ENCODE measurements at regions not wholly inside any gene's neighbourhood (a gene's known extent, or its start where the extent isn't known, plus 50 kb on each side); places are given as distances from the start of the nearest gene placed in this dataset.

DNA sequence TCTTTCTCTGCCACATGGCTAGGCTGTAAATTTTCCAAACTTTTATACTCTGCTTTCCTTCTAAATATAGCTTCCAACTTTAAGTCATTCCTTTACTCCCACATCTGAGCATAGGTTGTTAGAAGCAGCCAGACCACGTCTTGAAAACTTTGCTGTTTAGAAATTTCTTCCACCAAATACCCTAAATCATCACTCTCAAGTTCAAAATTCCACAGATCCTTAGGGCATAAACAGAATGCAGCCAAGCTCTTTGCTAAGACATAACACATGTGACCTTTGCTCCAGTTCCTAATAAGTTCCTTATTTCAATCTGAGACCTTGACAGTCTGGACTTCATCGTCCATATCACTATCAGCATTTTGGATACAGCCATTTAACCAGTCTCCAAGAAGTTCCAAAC lies 749.9 kb downstream of the METTL15 start:
- in situ Hi-C loops (cut with HindIII; ENCODE audit: low pct_ligation_motif_present, low sequenced_read_pairs), result no loop called here
- TF ChIP-seq, protein P1, sequence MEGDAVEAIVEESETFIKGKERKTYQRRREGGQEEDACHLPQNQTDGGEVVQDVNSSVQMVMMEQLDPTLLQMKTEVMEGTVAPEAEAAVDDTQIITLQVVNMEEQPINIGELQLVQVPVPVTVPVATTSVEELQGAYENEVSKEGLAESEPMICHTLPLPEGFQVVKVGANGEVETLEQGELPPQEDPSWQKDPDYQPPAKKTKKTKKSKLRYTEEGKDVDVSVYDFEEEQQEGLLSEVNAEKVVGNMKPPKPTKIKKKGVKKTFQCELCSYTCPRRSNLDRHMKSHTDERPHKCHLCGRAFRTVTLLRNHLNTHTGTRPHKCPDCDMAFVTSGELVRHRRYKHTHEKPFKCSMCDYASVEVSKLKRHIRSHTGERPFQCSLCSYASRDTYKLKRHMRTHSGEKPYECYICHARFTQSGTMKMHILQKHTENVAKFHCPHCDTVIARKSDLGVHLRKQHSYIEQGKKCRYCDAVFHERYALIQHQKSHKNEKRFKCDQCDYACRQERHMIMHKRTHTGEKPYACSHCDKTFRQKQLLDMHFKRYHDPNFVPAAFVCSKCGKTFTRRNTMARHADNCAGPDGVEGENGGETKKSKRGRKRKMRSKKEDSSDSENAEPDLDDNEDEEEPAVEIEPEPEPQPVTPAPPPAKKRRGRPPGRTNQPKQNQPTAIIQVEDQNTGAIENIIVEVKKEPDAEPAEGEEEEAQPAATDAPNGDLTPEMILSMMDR (IDR thresholded peaks at IDR 0.05; ENCODE audit: low read depth, low read length, missing control alignments), result no peak
- H3K27ac ChIP-seq, result no peak overlapping the region
- H3K36me3 ChIP-seq (replicated peaks), result no peaks in the 10 kb centered on the region
- DNase-seq, result no peak
- H3K27me3 ChIP-seq (replicated peaks), result no peaks in the 10 kb centered on the region
- no peak overlapping the region for H3K4me3 ChIP-seq (ENCODE audit: low read depth, low read length)

DNA sequence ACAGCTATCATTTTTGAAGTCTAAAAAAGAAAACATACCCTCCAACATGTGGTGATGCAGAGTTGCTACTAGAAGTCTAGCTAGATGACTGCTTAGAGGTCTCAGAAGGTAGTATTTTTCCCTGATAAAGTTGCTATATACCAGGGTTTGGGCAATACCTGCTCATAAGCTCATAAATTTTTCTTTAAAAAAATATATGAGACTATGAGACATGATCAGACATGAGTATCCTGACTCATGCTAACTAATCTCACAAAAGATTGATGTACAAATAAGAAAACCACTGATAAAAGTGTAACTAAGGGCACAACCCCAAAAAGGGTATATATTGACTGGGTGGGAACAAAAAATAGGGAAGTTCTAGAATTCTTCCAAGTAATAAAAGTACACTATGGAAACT lies 740.9 kb downstream of the METTL15 start:
- H3K27me3 ChIP-seq (replicated peaks), result no peaks in the 10 kb centered on the region
- H3K36me3 ChIP-seq (replicated peaks), result no peaks in the 10 kb centered on the region
- in situ Hi-C loops (cut with HindIII; ENCODE audit: low pct_ligation_motif_present, low sequenced_read_pairs), result no loop called here
- no peak overlapping the region for H3K27ac ChIP-seq
- no peak for DNase-seq
- no peak overlapping the region for H3K4me3 ChIP-seq (ENCODE audit: low read depth, low read length)
- TF ChIP-seq, protein P1 (IDR thresholded peaks at IDR 0.05; ENCODE audit: low read depth, low read length, missing control alignments), result no peak

DNA sequence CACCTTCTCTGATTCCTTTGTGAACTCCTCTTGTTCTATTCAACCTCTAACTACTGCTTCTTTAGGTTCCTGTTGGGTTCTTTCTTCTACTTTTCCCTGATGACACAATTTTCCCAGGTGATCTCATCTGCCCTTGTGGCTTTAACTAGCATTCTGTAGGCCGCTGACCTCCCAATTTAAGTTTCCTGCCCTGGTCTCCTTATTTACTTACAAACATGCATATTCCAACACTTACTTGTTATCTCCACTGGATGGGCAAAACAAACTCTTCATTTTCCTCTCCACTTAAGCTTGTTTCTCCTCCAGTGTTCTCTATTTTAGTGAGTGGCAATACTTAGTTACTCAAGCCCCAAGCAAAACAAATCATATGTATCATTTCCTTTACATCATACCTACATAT lies 734.5 kb downstream of the METTL15 start:
- no peak overlapping the region for H3K4me3 ChIP-seq (ENCODE audit: low read depth, low read length)
- in situ Hi-C loops (cut with HindIII; ENCODE audit: low pct_ligation_motif_present, low sequenced_read_pairs), result no loop called here
- DNase-seq, result peak; percentile 5
- no peak overlapping the region for H3K27ac ChIP-seq
- TF ChIP-seq, protein P1 (IDR thresholded peaks at IDR 0.05; ENCODE audit: low read depth, low read length, missing control alignments), result no peak
- no peaks in the 10 kb centered on the region for H3K27me3 ChIP-seq (replicated peaks)
- no peaks in the 10 kb centered on the region for H3K36me3 ChIP-seq (replicated peaks)

- Histone ChIP-seq H3K4me3 (ENCODE audit: low read depth, low read length) (no peak overlapping the region), H3K27me3 (replicated peaks) (no peaks in the 10 kb centered on the region), H3K36me3 (replicated peaks) (no peaks in the 10 kb centered on the region), H3K27ac (peak overlapping the region; percentile 97)
- in situ Hi-C loops (cut with HindIII; ENCODE audit: low pct_ligation_motif_present, low sequenced_read_pairs), result no loop called here
- peak; percentile 12 for DNase-seq
- TF ChIP-seq, protein P1 (IDR thresholded peaks at IDR 0.05; ENCODE audit: low read depth, low read length, missing control alignments), result no peak
Measured at GRCh38 chr11:28838741-28839140, 730.6 kb downstream of the METTL15 start.

DNA sequence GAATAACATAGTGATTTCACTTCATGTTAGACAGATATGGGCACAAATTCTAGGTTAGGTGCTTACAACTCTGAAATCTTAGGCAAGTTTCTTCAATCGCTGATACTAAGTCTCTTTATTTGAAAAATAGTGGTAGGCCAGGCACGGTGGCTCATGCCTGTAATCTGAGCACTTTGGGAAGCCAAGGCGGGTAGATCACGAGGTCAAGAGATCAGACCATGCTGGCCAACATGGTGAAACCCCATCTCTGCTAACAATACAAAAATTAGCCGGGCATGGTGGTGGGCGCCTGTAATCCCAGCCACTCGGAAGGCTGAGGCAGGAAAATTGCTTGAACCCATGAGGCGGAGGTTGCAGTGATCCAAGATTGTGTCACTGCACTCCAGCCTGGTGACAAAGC lies 729.4 kb downstream of the METTL15 start:
- TF ChIP-seq, protein P1 (IDR thresholded peaks at IDR 0.05; ENCODE audit: low read depth, low read length, missing control alignments), result no peak
- no peak overlapping the region for H3K4me3 ChIP-seq (ENCODE audit: low read depth, low read length)
- no peaks in the 10 kb centered on the region for H3K36me3 ChIP-seq (replicated peaks)
- DNase-seq, result no peak
- peak overlapping the region; percentile 97 for H3K27ac ChIP-seq
- in situ Hi-C loops (cut with HindIII; ENCODE audit: low pct_ligation_motif_present, low sequenced_read_pairs), result no loop called here
- H3K27me3 ChIP-seq (replicated peaks), result no peaks in the 10 kb centered on the region

- TF ChIP-seq, protein P1 (IDR thresholded peaks at IDR 0.05; ENCODE audit: low read depth, low read length, missing control alignments), result no peak
- no peak overlapping the region for H3K4me3 ChIP-seq (ENCODE audit: low read depth, low read length)
- H3K36me3 ChIP-seq (replicated peaks), result no peaks in the 10 kb centered on the region
- peak; percentile 97 for DNase-seq
- in situ Hi-C loops (cut with HindIII; ENCODE audit: low pct_ligation_motif_present, low sequenced_read_pairs), result no loop called here
- peak overlapping the region; percentile 97 for H3K27ac ChIP-seq
- no peaks in the 10 kb centered on the region for H3K27me3 ChIP-seq (replicated peaks)
Measured at GRCh38 chr11:28836285-28837081, 728.3 kb downstream of the METTL15 start.

All from brain microvascular endothelial cell (primary cell).